ENCODE measurements at regions not wholly inside any gene's neighbourhood (a gene's known extent, or its start where the extent isn't known, plus 50 kb on each side); places are given as distances from the start of the nearest gene placed in this dataset.

GRCh38 chr10:59537501-59537900 is 172.1 kb downstream of the SLC16A9 start:
- no peak for TF ChIP-seq ZNF263 (CRISPR knock-in tag; IDR thresholded peaks at IDR 0.05; ENCODE audit: low read depth)
- no peak for TF ChIP-seq FOXK1 (CRISPR knock-in tag; IDR thresholded peaks at IDR 0.05)
- no peak for TF ChIP-seq SP1 (CRISPR knock-in tag; conservative IDR thresholded peaks at IDR 0.05)
- no peak for TF ChIP-seq HMGXB4 (CRISPR knock-in tag; IDR thresholded peaks at IDR 0.05)
